ENCODE measurements at regions not wholly inside any gene's neighbourhood (a gene's known extent, or its start where the extent isn't known, plus 50 kb on each side); places are given as distances from the start of the nearest gene placed in this dataset.

DNA sequence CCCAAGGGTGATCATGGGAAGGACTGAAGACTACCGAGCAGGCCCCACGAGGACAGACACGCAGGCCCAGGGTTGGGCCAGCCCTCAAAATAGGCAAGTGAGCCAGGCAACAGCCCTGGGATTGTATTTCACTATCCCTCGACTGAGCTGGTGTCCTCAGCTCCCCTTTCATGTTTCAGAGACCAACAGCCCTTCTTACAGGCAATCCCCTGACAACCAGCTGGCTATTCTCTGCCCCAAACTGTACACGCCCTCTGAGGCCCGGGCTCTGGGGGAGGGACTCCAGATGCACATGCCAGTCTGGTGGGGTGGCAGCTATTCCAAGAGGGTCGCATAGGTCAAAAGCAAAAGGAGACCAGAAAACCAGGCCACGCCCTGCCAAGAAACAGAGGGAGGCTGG, 243.0 kb downstream of the TOMM20 start:
- H3K4me1 ChIP-seq (ENCODE audit: control insufficient read depth, extremely low read depth, insufficient read depth, low read length), result peaks cover 14% of the 10 kb centered on the region
- no peak for TF ChIP-seq CTCF (optimal IDR thresholded peaks at IDR 0.05 in 1 of 3, IDR thresholded peaks at IDR 0.05 in 1 of 3, conservative IDR thresholded peaks at IDR 0.05 in 1 of 3; ENCODE audit: extremely low read depth in 1 of 3, insufficient read depth in 2 of 3, low read length in 3 of 3)
- no peak for TF ChIP-seq EZH2 (IDR thresholded peaks at IDR 0.05; ENCODE audit: low read length)
- H3K36me3 ChIP-seq (ENCODE audit: control insufficient read depth in 2 of 2, extremely low read depth in 1 of 2, insufficient read depth in 2 of 2, low read length in 2 of 2), result no peaks in the 10 kb centered on the region
- no peak overlapping the region for H3K9ac ChIP-seq (ENCODE audit: control insufficient read depth, extremely low read depth, insufficient read depth, low read length)
- no peak for DNase-seq (ENCODE audit: low read depth, low spot score)
- no peak overlapping the region for H3K4me2 ChIP-seq (ENCODE audit: control insufficient read depth, extremely low read depth, insufficient read depth, low read depth, low read length)
- no peaks in the 10 kb centered on the region for H3K9me3 ChIP-seq (ENCODE audit: control insufficient read depth, low read depth, low read length)
- H3K27ac ChIP-seq (ENCODE audit: control insufficient read depth, insufficient read depth, low read length), result no peak overlapping the region
- no peak overlapping the region for H3K4me3 ChIP-seq (ENCODE audit: control insufficient read depth in 2 of 3, extremely low read depth in 1 of 3, insufficient read depth in 2 of 3, low read depth in 1 of 3, low read length in 3 of 3)
- no peaks in the 10 kb centered on the region for H4K20me1 ChIP-seq (ENCODE audit: control insufficient read depth, extremely low read depth, insufficient read depth, low read length)
- H3K27me3 ChIP-seq (ENCODE audit: control insufficient read depth, extremely low read depth, insufficient read depth, low read length), result no peaks in the 10 kb centered on the region
- no peaks in the 10 kb centered on the region for H3K79me2 ChIP-seq (ENCODE audit: control insufficient read depth, insufficient read depth, low read length)
- H3K9me1 ChIP-seq (ENCODE audit: control insufficient read depth, extremely low read depth, insufficient read depth, low read length), result no peaks in the 10 kb centered on the region
- FAIRE-seq, result no peak
- dilution Hi-C loops (cut with MboI; ENCODE audit: extremely low pct_ligation_motif_present, low sequenced_read_pairs), result no loop called here
- no peak overlapping the region for H2AFZ ChIP-seq (ENCODE audit: control insufficient read depth, low read length)

- H4K20me1 ChIP-seq (ENCODE audit: control insufficient read depth, extremely low read depth, insufficient read depth, low read length), result no peaks in the 10 kb centered on the region
- H3K9me1 ChIP-seq (ENCODE audit: control insufficient read depth, extremely low read depth, insufficient read depth, low read length), result no peaks in the 10 kb centered on the region
- no peaks in the 10 kb centered on the region for H3K9me3 ChIP-seq (ENCODE audit: control insufficient read depth, low read depth, low read length)
- no peaks in the 10 kb centered on the region for H3K27me3 ChIP-seq (ENCODE audit: control insufficient read depth, extremely low read depth, insufficient read depth, low read length)
- FAIRE-seq (no peak), DNase-seq (ENCODE audit: low read depth, low spot score) (no peak)
- no peak overlapping the region for H3K27ac ChIP-seq (ENCODE audit: control insufficient read depth, insufficient read depth, low read length)
- dilution Hi-C loops (cut with MboI; ENCODE audit: extremely low pct_ligation_motif_present, low sequenced_read_pairs), result no loop called here
- no peak overlapping the region for H3K4me3 ChIP-seq (ENCODE audit: control insufficient read depth in 2 of 3, extremely low read depth in 1 of 3, insufficient read depth in 2 of 3, low read depth in 1 of 3, low read length in 3 of 3)
- H3K79me2 ChIP-seq (ENCODE audit: control insufficient read depth, insufficient read depth, low read length), result no peaks in the 10 kb centered on the region
- no peak overlapping the region for H2AFZ ChIP-seq (ENCODE audit: control insufficient read depth, low read length)
- TF ChIP-seq CTCF (optimal IDR thresholded peaks at IDR 0.05 in 1 of 3, IDR thresholded peaks at IDR 0.05 in 1 of 3, conservative IDR thresholded peaks at IDR 0.05 in 1 of 3; ENCODE audit: extremely low read depth in 1 of 3, insufficient read depth in 2 of 3, low read length in 3 of 3) (no peak), EZH2 (IDR thresholded peaks at IDR 0.05; ENCODE audit: low read length) (no peak)
- no peaks in the 10 kb centered on the region for H3K36me3 ChIP-seq (ENCODE audit: control insufficient read depth in 2 of 2, extremely low read depth in 1 of 2, insufficient read depth in 2 of 2, low read length in 2 of 2)
- H3K4me2 ChIP-seq (ENCODE audit: control insufficient read depth, extremely low read depth, insufficient read depth, low read depth, low read length), result no peak overlapping the region
- H3K4me1 ChIP-seq (ENCODE audit: control insufficient read depth, extremely low read depth, insufficient read depth, low read length), result peaks cover 14% of the 10 kb centered on the region
- H3K9ac ChIP-seq (ENCODE audit: control insufficient read depth, extremely low read depth, insufficient read depth, low read length), result no peak overlapping the region
Observed at GRCh38 chr1:234884701-234885100, 243.9 kb downstream of the TOMM20 start.
